CD4-positive, alpha-beta T cell treated with Interleukin-21 for 1 hour (primary cell): ENCODE measurements at regions not wholly inside any gene's neighbourhood (a gene's known extent, or its start where the extent isn't known, plus 50 kb on each side); places are given as distances from the start of the nearest gene placed in this dataset.

Source experiments
- DNase-seq: peaks from one replicate; pipeline ENCODE4 v3.0.0-alpha.2; 2020

DNA sequence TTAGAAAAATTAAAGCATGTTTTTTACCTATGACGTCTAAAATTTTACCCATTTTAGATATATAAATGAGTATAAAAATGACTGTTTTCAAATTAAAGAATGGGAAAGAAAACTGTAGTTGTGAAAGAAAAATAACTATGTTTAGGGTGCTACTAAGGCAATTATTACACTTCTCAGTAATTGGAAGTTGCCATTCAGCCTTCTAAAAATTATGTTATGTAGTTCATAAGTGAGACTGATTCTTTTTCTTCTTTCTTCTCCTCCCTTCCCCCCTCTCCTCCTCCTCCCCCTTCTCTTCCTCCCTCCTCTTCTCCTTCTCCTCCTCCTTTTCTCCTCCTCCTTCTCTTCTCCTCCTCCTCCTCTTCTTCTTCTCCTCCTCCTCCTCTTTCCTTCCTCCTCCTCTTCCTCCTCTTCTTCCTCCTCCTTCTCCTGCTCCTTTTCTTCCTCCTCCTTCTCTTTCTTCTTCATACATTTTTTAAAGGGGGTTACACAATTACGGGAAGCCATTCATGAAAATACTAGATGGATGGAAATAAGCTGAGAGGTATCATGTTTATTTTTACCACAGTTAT is 223.6 kb downstream of the CETN3 start:
- no peak for DNase-seq

DNA sequence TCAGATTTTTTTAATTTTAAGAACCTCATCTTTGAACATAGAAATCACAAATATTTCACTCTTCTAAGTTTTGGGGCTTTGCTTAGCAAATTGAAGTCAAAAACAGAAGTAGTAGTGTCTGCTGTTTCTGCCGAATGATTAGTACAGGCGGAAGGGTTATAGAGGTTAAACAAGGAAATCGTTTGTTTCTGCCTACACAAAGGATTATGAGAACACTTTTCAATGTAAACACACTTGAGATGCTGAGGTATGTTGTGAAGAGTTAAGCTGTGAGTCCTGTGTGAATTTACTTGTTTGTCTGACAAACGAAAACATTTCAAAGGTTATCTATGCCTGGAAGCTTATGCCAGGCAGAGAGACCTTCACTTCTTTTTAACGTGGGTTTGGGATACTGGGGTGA is 224.8 kb downstream of the CETN3 start:
- DNase-seq, result no peak

DNA sequence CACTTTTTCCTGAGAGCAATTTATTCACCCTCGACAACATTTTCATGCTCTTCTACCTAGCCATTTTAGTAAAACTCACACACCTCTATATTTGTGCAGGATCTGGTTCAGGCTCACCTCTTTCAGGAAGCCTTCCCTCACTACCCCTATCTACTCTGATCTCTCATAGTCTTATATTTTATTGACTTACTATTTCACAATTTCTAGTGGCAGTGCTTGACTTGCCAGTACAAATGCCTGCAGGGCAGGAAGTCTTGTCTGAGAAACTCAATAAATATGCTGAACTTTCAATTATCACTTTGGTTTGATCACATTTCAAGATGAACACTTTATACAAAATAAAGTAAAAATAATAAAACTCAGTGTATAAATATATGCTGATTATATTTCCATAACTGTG is 226.8 kb downstream of the CETN3 start:
- no peak for DNase-seq

DNA sequence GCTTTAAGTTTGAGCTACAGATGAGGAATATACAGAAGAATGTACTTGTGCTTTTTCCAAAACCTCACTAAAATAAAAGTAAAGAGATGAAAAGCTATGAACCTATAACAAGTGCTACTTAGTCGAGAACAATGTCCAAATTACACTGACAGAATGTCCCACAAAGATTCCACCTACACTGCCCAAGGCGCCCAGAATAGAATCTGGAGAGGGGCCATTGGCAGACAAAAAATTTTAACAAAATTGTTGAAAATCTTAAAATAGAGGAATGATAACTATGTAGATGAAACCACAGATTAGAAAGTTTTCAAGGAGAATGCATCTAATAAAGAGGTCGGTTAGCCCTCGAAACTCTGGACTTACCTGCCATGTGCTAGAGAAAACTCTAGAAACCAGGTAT is 235.3 kb downstream of the CETN3 start:
- no peak for DNase-seq

DNA sequence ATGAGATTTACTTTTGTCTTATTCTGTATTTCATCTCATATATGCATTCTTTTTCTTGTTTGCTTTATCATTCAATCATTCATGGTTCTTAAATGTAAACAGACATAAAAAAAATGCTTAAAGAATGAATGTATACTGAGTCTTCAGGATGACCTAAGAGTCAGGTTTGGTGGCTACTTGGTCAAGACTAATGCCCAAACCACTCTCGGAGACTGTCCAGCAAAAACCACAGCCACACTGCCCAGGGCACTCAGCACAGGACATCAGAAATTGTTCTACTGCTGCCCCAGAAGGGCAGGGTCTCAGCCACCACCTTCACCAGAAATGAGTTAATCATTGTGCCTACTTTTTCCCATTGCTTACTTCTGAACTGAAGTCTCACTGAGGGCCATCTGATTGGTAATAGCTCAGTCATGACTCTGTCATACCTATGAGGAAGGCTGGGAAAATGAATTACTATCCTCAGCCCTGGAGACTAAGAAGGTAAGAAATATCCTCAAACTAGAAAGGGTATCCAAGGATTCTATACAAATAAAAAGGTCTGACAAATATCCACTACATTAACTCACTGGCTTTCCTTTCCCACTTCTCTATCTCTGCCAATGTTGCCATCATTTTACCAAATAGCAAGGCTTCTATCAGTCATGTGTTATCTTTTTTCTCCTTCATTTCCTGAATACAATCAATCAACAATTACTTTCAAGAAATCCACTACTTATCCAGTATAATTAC is 236.1 kb downstream of the CETN3 start:
- DNase-seq, result no peak

DNA sequence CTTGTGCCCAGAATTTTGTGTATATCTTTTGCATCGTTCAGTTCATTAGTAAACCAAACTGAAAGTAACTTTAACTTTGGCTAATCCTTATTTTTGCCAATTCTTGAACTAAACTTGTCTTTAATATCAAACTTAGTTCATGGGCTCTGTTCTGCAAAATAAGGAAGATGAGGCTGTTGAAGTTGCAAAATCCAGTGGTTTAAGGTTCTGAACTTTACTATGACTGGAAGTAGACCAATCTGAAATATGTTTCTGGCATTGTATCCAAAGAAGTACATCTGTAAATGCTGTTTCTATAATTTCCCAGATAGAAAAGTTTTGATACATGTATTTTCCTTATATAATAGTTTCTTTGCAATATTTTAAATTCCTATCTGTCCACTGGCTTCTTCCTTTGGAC is 238.1 kb downstream of the CETN3 start:
- no peak for DNase-seq

DNA sequence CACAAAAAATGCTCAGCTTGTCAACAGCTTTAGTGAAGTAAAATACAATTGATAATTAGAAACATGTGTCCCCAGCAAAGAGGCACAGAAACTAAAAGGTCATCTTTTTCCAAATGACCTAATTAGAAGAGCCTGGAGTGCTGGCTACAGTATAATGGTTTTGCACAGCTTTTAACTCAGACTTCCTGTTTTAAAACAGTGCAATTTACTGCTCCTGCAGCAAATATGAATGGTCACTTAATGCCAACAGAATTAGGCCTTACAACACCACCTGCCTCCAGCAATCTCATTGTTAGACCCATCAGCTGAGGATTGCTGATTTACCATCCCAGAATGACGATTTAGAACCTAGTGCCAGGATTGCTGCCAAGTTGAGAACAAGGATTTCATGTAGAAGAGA is 239.3 kb downstream of the CETN3 start:
- DNase-seq, result no peak

DNA sequence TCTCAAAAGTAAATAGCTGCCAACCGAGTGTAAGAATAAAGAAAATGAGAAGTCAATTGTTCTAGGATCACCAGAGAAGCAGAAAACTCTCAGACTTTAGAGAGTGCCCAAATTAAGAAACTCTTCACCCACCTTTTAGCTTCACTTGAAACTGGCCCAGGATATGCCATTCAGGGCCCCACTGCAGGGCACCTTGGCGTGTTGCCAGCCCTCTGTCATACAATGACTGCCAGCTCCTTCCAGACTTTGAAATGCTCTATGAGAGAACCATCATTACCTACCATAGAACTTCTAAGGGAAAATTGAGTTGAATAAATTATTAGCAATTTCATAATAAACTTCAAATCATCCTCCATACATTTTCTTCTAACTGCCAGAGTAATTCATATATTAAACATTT is 240.5 kb downstream of the CETN3 start:
- DNase-seq, result no peak

GRCh38 chr5:90168399-90168798 is 241.2 kb downstream of the CETN3 start:
- DNase-seq, result no peak

GRCh38 chr5:90166816-90167215 is 242.7 kb downstream of the CETN3 start:
- DNase-seq, result no peak

GRCh38 chr5:90162324-90162723 is 247.2 kb downstream of the CETN3 start:
- no peak for DNase-seq

- no peak for DNase-seq
These were observed 248.1 kb downstream of the CETN3 start for GRCh38 chr5:90161414-90161813.

DNA sequence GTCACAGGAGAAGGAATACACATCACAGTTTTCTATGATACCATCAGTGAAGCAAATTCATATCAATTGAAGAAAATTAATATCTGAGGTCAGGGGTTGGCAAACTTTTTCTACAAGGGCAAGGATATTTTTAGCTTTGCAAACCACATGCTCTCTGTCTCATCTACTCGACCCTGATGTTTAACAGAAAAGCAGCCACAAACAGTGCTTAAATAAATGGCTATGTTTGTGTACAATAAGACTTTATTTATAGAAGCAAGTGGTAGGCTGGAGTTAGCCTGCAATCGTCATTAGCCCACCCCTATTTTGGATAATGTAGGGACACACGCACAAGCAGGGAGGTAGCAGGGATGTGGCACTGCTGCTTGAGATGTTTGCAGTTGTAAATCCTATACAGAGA is 251.4 kb downstream of the CETN3 start:
- DNase-seq, result no peak

- no peak for DNase-seq
These were observed 256.5 kb downstream of the CETN3 start for GRCh38 chr5:90153031-90153430.

DNA sequence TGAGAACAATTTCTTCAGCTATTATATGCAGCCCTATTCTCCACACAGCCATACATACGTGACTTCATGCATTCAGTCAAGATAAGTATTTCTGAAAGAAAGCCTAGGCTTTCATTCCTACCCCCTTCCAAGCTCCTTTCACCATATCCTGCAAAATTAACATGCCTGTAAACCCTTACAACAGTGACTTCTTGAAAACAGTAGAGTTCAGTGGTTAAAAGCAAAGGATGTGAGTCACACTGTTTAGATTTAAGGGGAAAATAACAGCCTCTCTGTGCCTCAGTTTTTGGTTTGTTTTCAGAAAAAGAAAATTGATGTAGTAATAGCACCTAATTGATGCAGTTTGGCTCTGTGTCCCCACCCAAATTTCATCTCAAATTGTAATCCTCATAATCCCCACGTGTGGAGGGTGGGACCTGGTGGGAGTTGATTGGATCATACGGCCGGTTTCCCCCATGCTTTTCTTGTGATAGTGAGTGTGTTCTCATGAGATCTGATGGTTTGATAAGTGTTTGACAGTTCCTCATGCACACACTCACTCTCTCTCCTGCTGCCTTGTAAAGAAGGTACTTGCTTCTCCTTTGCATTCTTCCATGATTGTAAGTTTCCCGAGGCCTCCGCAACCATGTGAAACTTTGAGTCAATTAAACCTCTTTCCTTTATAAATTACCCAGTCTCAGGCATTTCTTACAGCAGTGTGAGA is 264.8 kb downstream of the CETN3 start:
- no peak for DNase-seq

- DNase-seq, result no peak
These were observed 267.0 kb downstream of the CETN3 start for GRCh38 chr5:90142541-90142940.

DNA sequence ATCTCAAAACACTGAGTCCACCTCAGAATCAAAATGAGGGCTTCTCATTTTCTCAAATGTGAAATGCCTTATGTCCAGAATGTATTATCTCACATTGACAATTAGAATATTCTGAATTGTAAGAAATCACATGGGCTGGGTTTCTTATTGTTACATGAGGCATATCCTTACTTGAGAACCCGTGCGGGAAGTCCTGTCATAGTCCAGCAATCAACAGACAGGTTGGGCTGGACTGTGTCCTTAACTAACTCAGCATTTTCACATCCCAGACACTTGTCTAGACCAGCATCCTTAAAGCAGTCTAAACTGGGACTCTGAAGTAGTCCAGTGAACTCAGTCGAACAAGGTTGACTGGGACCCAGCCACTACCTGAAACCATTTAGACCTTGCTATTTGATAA is 267.6 kb downstream of the CETN3 start:
- DNase-seq, result no peak

GRCh38 chr5:90136952-90137528 is 272.5 kb downstream of the CETN3 start:
- no peak for DNase-seq

DNA sequence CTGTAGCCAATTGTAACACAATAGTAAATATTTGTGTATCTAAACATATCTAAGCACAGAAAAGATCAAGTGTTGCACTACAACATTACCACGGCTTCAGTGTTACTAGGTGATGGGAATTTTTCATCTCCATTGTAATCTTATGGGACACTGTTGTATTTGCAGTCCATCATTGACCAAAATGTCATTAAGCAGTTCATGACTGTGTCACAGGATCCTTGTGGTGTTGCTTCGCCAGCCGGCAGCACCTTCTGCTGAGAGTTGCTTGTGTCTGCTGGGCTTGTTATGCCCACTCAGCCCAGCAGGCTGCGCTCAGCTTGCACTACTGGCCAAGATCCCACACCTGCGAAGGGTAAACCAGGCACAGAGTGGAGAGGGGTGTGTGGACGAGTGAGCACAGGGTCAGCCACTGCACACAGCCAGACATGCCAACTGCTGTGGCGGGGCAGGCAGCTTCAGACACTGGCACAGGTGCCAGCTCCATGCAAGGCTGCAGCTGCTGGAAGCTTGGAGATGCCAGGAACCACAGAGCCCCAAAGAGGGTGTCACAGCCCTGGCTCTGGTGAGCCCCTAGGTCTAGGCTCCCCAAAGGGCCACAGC is 273.7 kb downstream of the CETN3 start:
- DNase-seq, result no peak

DNA sequence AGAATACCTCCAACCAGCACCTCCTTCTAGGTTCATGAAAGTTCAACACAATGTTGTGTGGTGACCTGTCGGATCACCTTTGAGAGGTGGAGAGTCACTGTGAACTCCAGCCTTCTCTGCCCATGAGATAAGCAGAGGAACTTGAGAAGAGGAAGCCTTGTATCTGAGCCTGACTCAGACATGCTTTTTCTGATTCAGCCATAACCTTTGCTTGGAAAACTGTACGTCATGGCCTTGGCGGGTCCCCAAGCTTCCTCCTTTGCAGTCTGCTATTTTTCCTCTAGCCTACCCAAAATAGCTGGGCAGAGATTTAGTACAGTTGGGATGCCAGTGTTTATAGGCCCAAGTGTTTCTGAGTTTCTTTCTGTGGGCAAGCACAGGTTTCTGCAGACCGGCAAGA is 274.7 kb downstream of the CETN3 start:
- DNase-seq, result no peak

GRCh38 chr5:90134381-90134780 is 275.2 kb downstream of the CETN3 start:
- DNase-seq, result no peak

DNA sequence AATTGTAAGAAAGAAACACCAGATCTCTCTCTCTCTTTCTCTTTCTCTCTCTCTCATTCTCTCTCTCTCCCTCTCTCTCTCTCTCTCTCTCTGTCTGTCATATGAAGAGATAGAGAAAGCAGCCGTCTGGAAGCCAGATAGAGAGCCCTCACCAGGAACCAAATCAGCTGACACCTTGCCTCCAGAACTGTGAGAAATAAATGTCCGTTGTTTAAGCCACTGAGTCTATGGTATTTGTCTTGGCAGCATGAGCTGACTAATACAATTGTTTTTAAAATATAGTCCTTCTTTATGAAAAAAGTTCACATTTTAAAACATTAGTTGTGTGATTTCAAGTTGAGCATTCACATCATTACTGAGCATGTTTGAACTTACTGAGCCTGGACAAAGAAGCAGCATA is 275.6 kb downstream of the CETN3 start:
- DNase-seq, result no peak

- DNase-seq, result no peak
These were observed 278.0 kb downstream of the CETN3 start for GRCh38 chr5:90131383-90132133.
